ENCODE measurements at regions not wholly inside any gene's neighbourhood (a gene's known extent, or its start where the extent isn't known, plus 50 kb on each side); places are given as distances from the start of the nearest gene placed in this dataset.

DNA sequence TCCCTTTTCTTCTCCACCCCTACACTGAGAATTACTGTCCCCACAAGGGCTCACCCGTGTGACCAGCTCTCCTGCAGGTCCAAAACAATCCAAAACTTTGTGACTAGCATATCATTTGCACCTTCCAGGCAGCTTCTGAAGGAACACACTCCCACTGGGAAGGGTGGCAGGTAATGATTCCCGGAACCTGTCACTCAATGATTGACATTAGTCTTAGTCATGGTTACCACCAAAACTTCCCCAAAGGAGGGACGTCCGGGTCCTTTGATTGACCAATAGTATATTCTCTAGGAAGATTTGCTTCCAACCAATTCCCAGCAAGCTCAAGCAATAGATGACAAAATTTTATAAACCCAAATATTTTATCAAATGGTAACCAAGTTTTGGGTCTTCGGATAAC lies 127.7 kb upstream of the MYLIP start:
- Histone ChIP-seq H3K4me3 (ENCODE audit: low read length) (no peak overlapping the region), H3K36me3 (ENCODE audit: control insufficient read depth in 2 of 3, insufficient read depth in 3 of 3, low read length in 3 of 3) (no peaks in the 10 kb centered on the region), H3K4me1 (ENCODE audit: control insufficient read depth in 2 of 2, insufficient read depth in 2 of 2, low read length in 2 of 2) (no peaks in the 10 kb centered on the region), H3K27ac (ENCODE audit: low read depth, low read length) (no peak overlapping the region), H3K9me3 (ENCODE audit: control insufficient read depth in 2 of 3, low read length in 3 of 3) (no peaks in the 10 kb centered on the region), H3K27me3 (ENCODE audit: control insufficient read depth in 2 of 2, insufficient read depth in 2 of 2, low read length in 2 of 2) (no peaks in the 10 kb centered on the region)
- Mint-ChIP-seq H3K27me3 (peaks cover 2 to 20% (median 7%) of the 10 kb centered on the region in 5 donors), H3K4me3 (no peak overlapping the region), H3K36me3 (no peaks in the 10 kb centered on the region), H3K4me1 (peaks cover 0 to 4% (median 0%) of the 10 kb centered on the region in 7 donors), H3K27ac (no peak overlapping the region), H3K9me3 (peaks cover 0 to 2% (median 0%) of the 10 kb centered on the region in 11 donors)
- CTCF ChIA-PET, result no interaction called here
- intact Hi-C loops (cut with micrococcal nuclease), result no loop called here
- POLR2A ChIA-PET, result no interaction called here
- ATAC-seq, result no peak
- no peak for DNase-seq

DNA sequence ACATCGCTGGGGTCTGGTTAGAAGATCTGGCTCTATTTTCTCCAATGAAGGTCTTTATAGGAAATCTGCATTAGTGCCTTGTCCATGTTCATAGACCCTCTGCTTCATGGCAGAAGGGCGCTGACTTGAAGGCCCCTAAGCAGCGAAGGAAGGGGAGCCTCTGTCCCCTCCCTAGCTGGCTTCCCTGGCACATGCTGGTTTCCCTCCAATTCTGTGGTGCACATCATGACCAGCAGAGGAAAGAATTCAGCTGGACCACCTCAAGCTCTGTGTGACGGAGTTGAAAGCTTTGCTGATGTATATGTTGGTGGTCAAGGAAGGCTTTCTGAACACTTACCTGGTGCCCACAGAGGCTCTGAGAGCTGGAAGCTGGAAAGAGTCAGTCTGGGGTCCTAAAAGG lies 129.7 kb upstream of the MYLIP start:
- intact Hi-C loops (cut with micrococcal nuclease), result loop anchor here in 1 of 2 donors (10.0 kb wide), 1 partner anchor 186 kb away; no protein-coding TSS in a partner anchor
- POLR2A ChIA-PET, result no interaction called here
- CTCF ChIA-PET, result no interaction called here
- Mint-ChIP-seq H3K36me3 (no peaks in the 10 kb centered on the region), H3K27me3 (peaks cover 0 to 14% (median 10%) of the 10 kb centered on the region in 5 donors), H3K4me3 (no peak overlapping the region), H3K9me3 (peaks cover 0 to 2% (median 0%) of the 10 kb centered on the region in 11 donors), H3K27ac (no peak overlapping the region), H3K4me1 (peaks cover 0 to 8% (median 0%) of the 10 kb centered on the region in 7 donors)
- ATAC-seq, result no peak
- Histone ChIP-seq H3K27me3 (ENCODE audit: control insufficient read depth in 2 of 2, insufficient read depth in 2 of 2, low read length in 2 of 2) (no peaks in the 10 kb centered on the region), H3K36me3 (ENCODE audit: control insufficient read depth in 2 of 3, insufficient read depth in 3 of 3, low read length in 3 of 3) (no peaks in the 10 kb centered on the region), H3K4me1 (ENCODE audit: control insufficient read depth in 2 of 2, insufficient read depth in 2 of 2, low read length in 2 of 2) (no peaks in the 10 kb centered on the region), H3K9me3 (ENCODE audit: control insufficient read depth in 2 of 3, low read length in 3 of 3) (no peaks in the 10 kb centered on the region), H3K4me3 (ENCODE audit: low read length) (no peak overlapping the region), H3K27ac (ENCODE audit: low read depth, low read length) (no peak overlapping the region)
- no peak for DNase-seq

DNA sequence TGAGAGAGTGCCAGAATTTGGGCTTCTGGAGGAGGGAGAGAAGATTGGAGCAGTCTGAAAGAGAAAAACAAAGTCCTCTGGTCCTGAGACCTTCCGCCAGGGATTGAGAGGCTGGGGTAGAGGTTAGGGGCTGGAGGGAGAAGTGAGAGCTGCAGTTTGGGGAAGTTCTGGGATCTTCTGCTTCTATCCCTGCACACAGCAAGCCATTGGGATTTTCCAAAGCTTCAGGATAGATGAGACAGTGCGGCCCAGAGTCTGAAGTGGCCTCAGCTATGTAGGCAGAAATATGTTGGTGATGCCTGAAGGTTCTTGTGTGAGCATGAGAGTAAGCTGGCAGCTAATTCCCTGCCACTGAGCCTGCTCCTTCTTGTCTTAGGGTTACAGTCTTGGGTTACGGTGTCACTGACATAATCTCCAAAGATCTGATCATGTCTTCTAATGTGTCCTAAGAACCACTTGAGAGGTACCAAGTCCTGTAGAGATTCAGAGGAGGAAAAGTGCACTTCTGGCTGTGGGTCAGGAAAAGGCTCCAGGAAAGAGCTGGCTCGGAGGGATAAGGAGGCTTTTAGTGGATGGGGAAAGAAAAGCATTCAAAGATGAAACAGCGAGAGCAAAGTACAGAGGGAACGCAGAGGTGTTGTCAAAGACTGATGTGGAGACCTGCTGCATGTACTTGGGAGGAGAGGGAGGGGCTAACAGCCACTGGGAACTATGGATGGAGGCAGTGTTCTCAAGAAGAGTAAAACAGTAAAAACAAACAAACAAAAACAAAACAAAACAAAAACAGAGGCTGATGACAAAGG lies 131.1 kb upstream of the MYLIP start:
- no peaks in the 10 kb centered on the region for H3K9me3 Mint-ChIP-seq
- Histone ChIP-seq H3K27ac (ENCODE audit: low read depth, low read length) (no peak overlapping the region), H3K36me3 (ENCODE audit: control insufficient read depth in 2 of 3, insufficient read depth in 3 of 3, low read length in 3 of 3) (no peaks in the 10 kb centered on the region), H3K9me3 (ENCODE audit: control insufficient read depth in 2 of 3, low read length in 3 of 3) (no peaks in the 10 kb centered on the region), H3K27me3 (ENCODE audit: control insufficient read depth in 2 of 2, insufficient read depth in 2 of 2, low read length in 2 of 2) (no peaks in the 10 kb centered on the region), H3K4me1 (ENCODE audit: control insufficient read depth in 2 of 2, insufficient read depth in 2 of 2, low read length in 2 of 2) (no peaks in the 10 kb centered on the region), H3K4me3 (ENCODE audit: low read length) (no peak overlapping the region)
- ChIA-PET POLR2A (no interaction called here), CTCF (no interaction called here)
- no peak for DNase-seq
- ATAC-seq, result no peak
- H3K4me3 Mint-ChIP-seq, result no peak overlapping the region
- H3K36me3 Mint-ChIP-seq, result no peaks in the 10 kb centered on the region
- H3K27me3 Mint-ChIP-seq, result peaks cover 0 to 14% (median 10%) of the 10 kb centered on the region in 5 donors
- intact Hi-C loops (cut with micrococcal nuclease), result loop anchor here in 1 of 2 donors (10.0 kb wide), 1 partner anchor 187 kb away; no protein-coding TSS in a partner anchor
- H3K4me1 Mint-ChIP-seq, result peaks cover 0 to 8% (median 0%) of the 10 kb centered on the region in 7 donors
- no peak overlapping the region for H3K27ac Mint-ChIP-seq

DNA sequence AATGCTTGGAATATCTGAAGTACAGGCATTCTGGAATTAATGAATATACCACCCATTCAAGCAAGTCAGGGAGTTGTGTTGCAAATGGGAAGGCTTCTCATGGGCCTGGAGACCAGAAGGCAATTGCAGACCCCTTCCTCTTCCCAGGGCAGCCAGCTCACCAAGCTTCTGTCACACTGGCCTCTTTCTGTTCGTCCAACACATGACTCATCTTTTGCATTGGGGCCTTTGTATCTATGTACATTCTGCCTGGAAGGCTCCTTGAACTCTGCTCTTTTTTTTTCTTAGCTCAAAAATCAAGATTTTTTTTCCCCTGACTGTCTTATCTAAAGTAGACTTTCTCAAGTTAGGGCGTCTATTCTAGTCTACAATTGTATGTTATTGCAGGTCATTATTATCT lies 132.9 kb upstream of the MYLIP start:
- H3K27me3 ChIP-seq (ENCODE audit: control insufficient read depth in 2 of 2, insufficient read depth in 2 of 2, low read length in 2 of 2), result no peaks in the 10 kb centered on the region
- H3K4me1 ChIP-seq (ENCODE audit: control insufficient read depth in 2 of 2, insufficient read depth in 2 of 2, low read length in 2 of 2), result no peaks in the 10 kb centered on the region
- H3K9me3 ChIP-seq (ENCODE audit: control insufficient read depth in 2 of 3, low read length in 3 of 3), result no peaks in the 10 kb centered on the region
- intact Hi-C loops (cut with micrococcal nuclease), result loop anchor here in 1 of 2 donors (10.0 kb wide), 1 partner anchor 189 kb away; no protein-coding TSS in a partner anchor
- no peak overlapping the region for H3K4me3 ChIP-seq (ENCODE audit: low read length)
- Mint-ChIP-seq H3K4me3 (no peak overlapping the region), H3K36me3 (no peaks in the 10 kb centered on the region), H3K9me3 (no peaks in the 10 kb centered on the region), H3K27me3 (peaks cover 0 to 14% (median 10%) of the 10 kb centered on the region in 5 donors), H3K27ac (no peak overlapping the region), H3K4me1 (peaks cover 0 to 8% (median 0%) of the 10 kb centered on the region in 7 donors)
- CTCF ChIA-PET, result no interaction called here
- ATAC-seq (no peak), DNase-seq (no peak)
- POLR2A ChIA-PET, result no interaction called here
- no peak overlapping the region for H3K27ac ChIP-seq (ENCODE audit: low read depth, low read length)
- H3K36me3 ChIP-seq (ENCODE audit: control insufficient read depth in 2 of 3, insufficient read depth in 3 of 3, low read length in 3 of 3), result no peaks in the 10 kb centered on the region

DNA sequence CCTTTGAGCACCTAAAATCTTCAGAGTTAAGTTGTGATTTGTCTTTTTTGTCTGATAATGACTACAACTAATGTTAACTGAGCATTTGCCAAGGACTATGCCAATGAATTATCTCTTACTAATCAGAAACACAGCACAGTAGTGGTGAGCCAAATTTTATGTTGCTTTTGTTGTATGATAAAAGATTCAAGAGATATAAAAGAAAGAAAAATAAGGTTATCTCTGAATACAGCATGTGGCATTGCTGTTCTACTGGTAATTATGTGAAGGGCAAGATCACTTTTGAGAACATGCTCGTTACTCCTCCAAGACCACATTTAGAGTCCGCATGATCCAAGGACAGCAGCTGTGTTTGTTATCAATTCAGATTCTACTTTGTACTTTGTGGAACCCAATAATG lies 133.4 kb upstream of the MYLIP start:
- ATAC-seq (no peak), DNase-seq (no peak)
- Histone ChIP-seq H3K36me3 (ENCODE audit: control insufficient read depth in 2 of 3, insufficient read depth in 3 of 3, low read length in 3 of 3) (no peaks in the 10 kb centered on the region), H3K27ac (ENCODE audit: low read depth, low read length) (no peak overlapping the region), H3K4me3 (ENCODE audit: low read length) (no peak overlapping the region), H3K9me3 (ENCODE audit: control insufficient read depth in 2 of 3, low read length in 3 of 3) (no peaks in the 10 kb centered on the region), H3K4me1 (ENCODE audit: control insufficient read depth in 2 of 2, insufficient read depth in 2 of 2, low read length in 2 of 2) (no peaks in the 10 kb centered on the region), H3K27me3 (ENCODE audit: control insufficient read depth in 2 of 2, insufficient read depth in 2 of 2, low read length in 2 of 2) (no peaks in the 10 kb centered on the region)
- Mint-ChIP-seq H3K27me3 (peaks cover 0 to 14% (median 10%) of the 10 kb centered on the region in 5 donors), H3K36me3 (no peaks in the 10 kb centered on the region), H3K4me1 (peaks cover 0 to 8% (median 0%) of the 10 kb centered on the region in 7 donors), H3K4me3 (no peak overlapping the region), H3K9me3 (no peaks in the 10 kb centered on the region), H3K27ac (no peak overlapping the region)
- POLR2A ChIA-PET, result no interaction called here
- intact Hi-C loops (cut with micrococcal nuclease), result loop anchor here in 1 of 2 donors (10.0 kb wide), 1 partner anchor 189 kb away; no protein-coding TSS in a partner anchor
- CTCF ChIA-PET, result no interaction called here

DNA sequence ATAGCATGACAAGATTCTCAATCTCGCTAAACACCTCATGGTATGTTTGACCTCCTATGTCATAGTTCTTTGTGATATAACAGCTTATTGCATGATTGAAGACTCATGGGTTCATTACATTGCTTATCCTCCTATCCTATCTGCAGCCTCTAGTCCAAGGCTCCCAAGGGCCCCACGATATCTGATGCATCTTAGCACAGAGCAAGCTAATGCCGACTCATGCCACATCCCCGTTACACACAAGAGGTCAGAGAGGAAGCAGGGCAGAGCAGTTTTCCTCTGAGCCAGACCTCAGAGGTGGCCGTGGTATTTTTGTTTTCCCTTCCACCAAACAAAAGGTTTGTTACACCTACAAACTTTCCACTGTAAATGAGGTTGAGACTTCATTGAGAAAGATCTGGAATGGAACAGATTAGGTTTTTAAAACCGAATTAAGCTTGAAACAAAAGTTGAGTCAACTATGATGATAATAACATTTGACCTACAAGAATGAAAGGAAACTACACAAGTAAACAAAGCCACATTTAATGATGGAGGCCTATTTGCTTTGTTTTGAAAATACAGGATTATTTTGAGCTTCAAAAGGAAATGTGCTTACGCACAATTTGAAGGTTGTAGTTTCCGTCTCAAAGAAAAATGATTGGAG lies 133.9 kb upstream of the MYLIP start:
- Mint-ChIP-seq H3K4me1 (peaks cover 0 to 8% (median 0%) of the 10 kb centered on the region in 7 donors), H3K27me3 (peaks cover 0 to 14% (median 10%) of the 10 kb centered on the region in 5 donors), H3K27ac (no peak overlapping the region), H3K9me3 (no peaks in the 10 kb centered on the region), H3K4me3 (no peak overlapping the region), H3K36me3 (no peaks in the 10 kb centered on the region)
- CTCF ChIA-PET, result no interaction called here
- Histone ChIP-seq H3K27me3 (ENCODE audit: control insufficient read depth in 2 of 2, insufficient read depth in 2 of 2, low read length in 2 of 2) (no peaks in the 10 kb centered on the region), H3K27ac (ENCODE audit: low read depth, low read length) (no peak overlapping the region), H3K4me3 (ENCODE audit: low read length) (no peak overlapping the region), H3K36me3 (ENCODE audit: control insufficient read depth in 2 of 3, insufficient read depth in 3 of 3, low read length in 3 of 3) (no peaks in the 10 kb centered on the region), H3K9me3 (ENCODE audit: control insufficient read depth in 2 of 3, low read length in 3 of 3) (no peaks in the 10 kb centered on the region), H3K4me1 (ENCODE audit: control insufficient read depth in 2 of 2, insufficient read depth in 2 of 2, low read length in 2 of 2) (no peaks in the 10 kb centered on the region)
- DNase-seq, result no peak
- no peak for ATAC-seq
- intact Hi-C loops (cut with micrococcal nuclease), result loop anchor here in 1 of 2 donors (10.0 kb wide), 1 partner anchor 190 kb away; no protein-coding TSS in a partner anchor
- POLR2A ChIA-PET, result no interaction called here
